Endodermal cell (in vitro differentiated cells): ENCODE measurements at regions not wholly inside any gene's neighbourhood (a gene's known extent, or its start where the extent isn't known, plus 50 kb on each side); places are given as distances from the start of the nearest gene placed in this dataset.

Experiments used
- DNase-seq: peaks from one replicate; pipeline ENCODE4 v3.0.0-alpha.2; 2017
- H3K27ac ChIP-seq: 2 replicates; pipeline ENCODE4 v1.5.1; 2013; ENCODE audit warnings: mild to moderate bottlenecking, low read depth, low read length, moderate library complexity
- H3K27me3 ChIP-seq: 2 replicates; pipeline ENCODE4 v1.6.1; 2013; ENCODE audit warnings: mild to moderate bottlenecking, low read length, moderate library complexity; ENCODE audit not compliant: insufficient read depth, control insufficient read depth, poor library complexity, severe bottlenecking
- H3K36me3 ChIP-seq: 2 replicates; pipeline ENCODE4 v1.7.0; 2013; ENCODE audit warnings: mild to moderate bottlenecking, low read length, moderate library complexity; ENCODE audit not compliant: control insufficient read depth, insufficient read depth
- H3K4me1 ChIP-seq: one replicate; pipeline ENCODE4 v1.7.0; 2013; ENCODE audit warnings: low read length; ENCODE audit not compliant: control insufficient read depth, insufficient read depth
- H3K4me3 ChIP-seq: 2 replicates; pipeline ENCODE4 v1.5.1; 2013; ENCODE audit warnings: mild to moderate bottlenecking, low read length, moderate library complexity
- H3K9ac ChIP-seq: 2 replicates; pipeline ENCODE4 v1.6.1; 2013; ENCODE audit warnings: mild to moderate bottlenecking, low read length, moderate library complexity; ENCODE audit not compliant: poor library complexity, severe bottlenecking; ENCODE audit errors: extremely low read depth
- H3K9me3 ChIP-seq: 2 replicates; pipeline ENCODE4 v1.6.1; 2013; ENCODE audit warnings: mild to moderate bottlenecking, low read length, moderate library complexity; ENCODE audit not compliant: control insufficient read depth
- H3K27ac Mint-ChIP-seq: 2 replicates; pipeline ENCODE4 v1.8.0; 2020; ENCODE audit warnings: mixed read lengths
- H3K27me3 Mint-ChIP-seq: 2 replicates; pipeline ENCODE4 v1.8.0; 2021; ENCODE audit warnings: mild to moderate bottlenecking, mixed read lengths; ENCODE audit not compliant: insufficient read depth
- H3K36me3 Mint-ChIP-seq: 2 replicates; pipeline ENCODE4 v1.8.0; 2020; ENCODE audit warnings: low read depth, mixed read lengths
- H3K4me1 Mint-ChIP-seq: 2 replicates; pipeline ENCODE4 v1.8.0; 2020; ENCODE audit warnings: mixed read lengths
- H3K4me3 Mint-ChIP-seq: 2 replicates; pipeline ENCODE4 v1.8.0; 2020; ENCODE audit warnings: mild to moderate bottlenecking, moderate library complexity, mixed read lengths
- H3K9me3 Mint-ChIP-seq: 2 replicates; pipeline ENCODE4 v1.8.0; 2020; ENCODE audit warnings: mild to moderate bottlenecking, mixed read lengths
- WGBS, 2 experiments: methylation state at CpG; one replicate each; pipeline versions ENCODE4 v1.1.5 to v1.1.7; 2013; ENCODE audit warnings: missing lambda C conversion rate in 2 of 2, mixed read lengths in 1 of 2; ENCODE audit not compliant: insufficient coverage in 1 of 2, insufficient read length in 1 of 2; 5-methylcytosine and 5-hydroxymethylcytosine counted together
- TF ChIP-seq, protein P1 (sequence below): fragments of 200-600 bp; sonication (generic); conservative IDR thresholded peaks from 2 replicates; pipeline ENCODE4 v1.5.0; 2021; ENCODE audit warnings: antibody characterized with exemption, mild to moderate bottlenecking

DNA sequence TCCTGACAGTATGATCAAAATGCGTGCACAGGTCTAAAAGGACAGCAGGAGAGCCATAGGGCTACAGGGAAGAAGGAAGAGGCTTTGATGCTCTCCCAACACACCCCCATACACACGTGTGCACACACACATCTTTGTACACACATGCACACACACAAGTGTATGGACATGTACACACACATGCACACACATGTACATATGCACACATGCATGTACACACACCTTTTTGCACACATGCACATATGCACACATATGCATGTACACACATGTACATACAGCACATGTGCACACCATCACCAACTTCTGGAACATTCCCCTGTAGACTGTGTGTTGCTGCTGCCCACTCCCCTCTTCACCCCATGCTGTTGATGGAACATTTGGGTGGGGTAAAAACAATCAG is 255.6 kb upstream of the CTBP2 start:
- H3K36me3 ChIP-seq, result no peaks in the 10 kb centered on the region
- H3K27me3 Mint-ChIP-seq, result no peaks in the 10 kb centered on the region
- TF ChIP-seq, protein P1, sequence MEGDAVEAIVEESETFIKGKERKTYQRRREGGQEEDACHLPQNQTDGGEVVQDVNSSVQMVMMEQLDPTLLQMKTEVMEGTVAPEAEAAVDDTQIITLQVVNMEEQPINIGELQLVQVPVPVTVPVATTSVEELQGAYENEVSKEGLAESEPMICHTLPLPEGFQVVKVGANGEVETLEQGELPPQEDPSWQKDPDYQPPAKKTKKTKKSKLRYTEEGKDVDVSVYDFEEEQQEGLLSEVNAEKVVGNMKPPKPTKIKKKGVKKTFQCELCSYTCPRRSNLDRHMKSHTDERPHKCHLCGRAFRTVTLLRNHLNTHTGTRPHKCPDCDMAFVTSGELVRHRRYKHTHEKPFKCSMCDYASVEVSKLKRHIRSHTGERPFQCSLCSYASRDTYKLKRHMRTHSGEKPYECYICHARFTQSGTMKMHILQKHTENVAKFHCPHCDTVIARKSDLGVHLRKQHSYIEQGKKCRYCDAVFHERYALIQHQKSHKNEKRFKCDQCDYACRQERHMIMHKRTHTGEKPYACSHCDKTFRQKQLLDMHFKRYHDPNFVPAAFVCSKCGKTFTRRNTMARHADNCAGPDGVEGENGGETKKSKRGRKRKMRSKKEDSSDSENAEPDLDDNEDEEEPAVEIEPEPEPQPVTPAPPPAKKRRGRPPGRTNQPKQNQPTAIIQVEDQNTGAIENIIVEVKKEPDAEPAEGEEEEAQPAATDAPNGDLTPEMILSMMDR, result no peak
- H3K27ac Mint-ChIP-seq, result no peak overlapping the region
- no peaks in the 10 kb centered on the region for H3K36me3 Mint-ChIP-seq
- no peaks in the 10 kb centered on the region for H3K4me1 ChIP-seq
- no peak overlapping the region for H3K4me3 Mint-ChIP-seq
- no peaks in the 10 kb centered on the region for H3K27me3 ChIP-seq
- no peak overlapping the region for H3K27ac ChIP-seq
- no peak for DNase-seq
- H3K4me1 Mint-ChIP-seq, result no peaks in the 10 kb centered on the region
- H3K9me3 Mint-ChIP-seq, result peaks cover 2% of the 10 kb centered on the region
- no peak overlapping the region for H3K4me3 ChIP-seq
- H3K9ac ChIP-seq, result no peak overlapping the region
- 77% methylated on average over 2 of the region's 2 CpGs; no CpG with 5 or more reads in 1 of the 2 experiments for WGBS, 2 experiments
- H3K9me3 ChIP-seq, result no peaks in the 10 kb centered on the region

DNA sequence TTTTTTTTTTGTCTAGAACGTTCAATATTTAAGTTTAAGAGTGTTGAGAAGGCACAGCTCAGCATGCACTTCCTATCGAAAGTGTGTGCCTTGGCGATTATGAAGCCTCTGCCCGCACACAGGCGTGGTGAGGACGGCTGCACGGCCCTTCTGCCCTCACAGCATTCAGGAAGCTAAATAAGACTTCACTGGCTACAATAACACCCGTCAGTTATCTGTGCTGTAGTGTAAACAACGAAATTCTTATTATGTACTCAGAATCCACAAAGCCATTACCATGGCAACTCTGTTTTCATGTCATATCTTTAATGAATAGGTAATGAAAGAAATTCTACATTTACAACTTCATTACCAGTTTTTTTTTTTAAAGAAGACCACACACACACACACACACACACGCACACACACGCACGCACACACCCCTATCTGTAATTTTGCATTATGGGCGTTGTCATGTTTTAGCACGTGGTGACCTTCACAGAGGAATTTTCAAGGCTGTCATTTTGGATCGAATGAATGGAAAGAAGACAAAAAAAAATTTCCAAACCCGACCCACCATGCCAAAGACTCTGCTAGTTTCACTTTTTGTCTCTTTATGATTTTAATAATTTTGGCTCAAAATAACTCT is 254.8 kb upstream of the CTBP2 start:
- no peaks in the 10 kb centered on the region for H3K27me3 Mint-ChIP-seq
- H3K4me1 Mint-ChIP-seq, result no peaks in the 10 kb centered on the region
- DNase-seq, result no peak
- Histone ChIP-seq H3K27me3 (no peaks in the 10 kb centered on the region), H3K27ac (no peak overlapping the region), H3K4me1 (no peaks in the 10 kb centered on the region), H3K36me3 (no peaks in the 10 kb centered on the region), H3K9me3 (no peaks in the 10 kb centered on the region), H3K4me3 (no peak overlapping the region), H3K9ac (no peak overlapping the region)
- H3K27ac Mint-ChIP-seq, result no peak overlapping the region
- no peak overlapping the region for H3K4me3 Mint-ChIP-seq
- no peaks in the 10 kb centered on the region for H3K36me3 Mint-ChIP-seq
- 88 to 89% methylated on average over 9 to 16 of the region's 16 CpGs for WGBS, 2 experiments
- TF ChIP-seq, protein P1, result no peak
- peaks cover 2% of the 10 kb centered on the region for H3K9me3 Mint-ChIP-seq

DNA sequence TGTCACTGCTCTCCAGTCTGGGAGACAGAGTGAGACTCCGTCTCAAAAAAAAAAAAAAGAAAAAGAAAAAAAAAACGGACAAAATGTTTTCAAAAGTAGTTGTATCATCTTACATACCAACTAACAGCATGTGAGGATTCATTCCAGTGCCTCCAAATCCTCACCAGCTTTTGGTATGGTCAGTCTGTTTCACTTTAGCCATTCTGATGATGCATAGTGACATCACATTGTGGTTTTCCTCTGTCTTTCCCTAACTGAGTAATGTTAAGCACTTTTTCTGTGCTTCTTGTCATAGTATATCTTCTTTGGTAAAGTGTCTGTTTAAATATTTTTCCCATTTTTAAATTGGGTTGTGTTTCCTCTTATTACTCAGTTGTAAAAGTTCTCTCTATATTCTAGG is 251.4 kb upstream of the CTBP2 start:
- no peaks in the 10 kb centered on the region for H3K36me3 ChIP-seq

More for the DNA sequence above, 251.4 kb upstream of the CTBP2 start:
- Histone ChIP-seq H3K27me3 (no peaks in the 10 kb centered on the region), H3K4me1 (no peaks in the 10 kb centered on the region), H3K9me3 (no peaks in the 10 kb centered on the region), H3K27ac (no peak overlapping the region), H3K9ac (no peak overlapping the region), H3K4me3 (no peak overlapping the region)
- Mint-ChIP-seq H3K4me3 (no peak overlapping the region), H3K36me3 (no peaks in the 10 kb centered on the region), H3K27ac (no peak overlapping the region), H3K9me3 (no peaks in the 10 kb centered on the region), H3K4me1 (peaks cover 5% of the 10 kb centered on the region), H3K27me3 (no peaks in the 10 kb centered on the region)
- TF ChIP-seq, protein P1, result no peak
- 86% methylated on average over 2 of the region's 2 CpGs; no CpG with 5 or more reads in 1 of the 2 experiments for WGBS, 2 experiments
- no peak for DNase-seq
